GM18909 (cell line): ENCODE measurements at regions not wholly inside any gene's neighbourhood (a gene's known extent, or its start where the extent isn't known, plus 50 kb on each side); places are given as distances from the start of the nearest gene placed in this dataset.

ENCODE experiments used
- ATAC-seq: cut with Tn5 transposase; IDR thresholded peaks from one replicate; pipeline ENCODE4 v1.9.1; 2021; ENCODE audit warnings: mild to moderate bottlenecking; ENCODE audit not compliant: unreplicated experiment, poor library complexity

- ATAC-seq: no peak
These were observed 57.4 kb downstream of the IGLL1 start for GRCh38 chr22:23522623-23523251.

DNA sequence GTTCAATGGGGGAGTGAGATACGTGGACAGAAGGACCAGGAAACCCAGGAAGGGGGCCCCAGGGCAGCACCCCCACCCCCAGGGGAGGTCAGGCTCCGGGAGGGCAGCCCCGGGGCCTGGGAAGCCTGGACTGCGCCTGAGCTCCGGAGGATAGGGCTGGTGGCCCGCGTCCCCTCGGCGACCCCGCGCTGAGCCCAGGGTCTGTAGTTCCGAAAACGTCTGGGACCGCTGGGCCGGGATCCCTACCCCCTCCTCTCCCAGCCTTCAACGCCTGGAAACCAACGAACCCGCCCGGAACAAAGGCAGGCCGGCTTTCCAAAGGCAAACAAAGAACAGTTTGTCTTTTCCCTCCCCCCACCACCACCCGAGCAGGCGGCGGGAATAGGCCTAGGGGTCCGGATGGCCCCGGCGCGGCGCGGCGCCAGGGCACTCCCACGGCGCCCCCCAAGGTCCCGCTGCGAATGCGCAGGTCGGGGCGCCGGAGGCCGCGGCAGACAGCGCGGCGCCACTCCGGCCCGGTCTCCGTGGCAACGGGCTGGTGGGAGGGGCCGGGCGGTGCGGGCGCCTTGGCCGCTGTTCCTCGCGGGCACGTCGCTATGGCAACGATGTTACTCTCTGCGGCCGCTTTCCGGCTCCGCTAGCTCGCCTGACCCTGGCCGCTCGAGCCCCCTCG is 58.5 kb downstream of the IGLL1 start:
- peak; percentile 77 for ATAC-seq

DNA sequence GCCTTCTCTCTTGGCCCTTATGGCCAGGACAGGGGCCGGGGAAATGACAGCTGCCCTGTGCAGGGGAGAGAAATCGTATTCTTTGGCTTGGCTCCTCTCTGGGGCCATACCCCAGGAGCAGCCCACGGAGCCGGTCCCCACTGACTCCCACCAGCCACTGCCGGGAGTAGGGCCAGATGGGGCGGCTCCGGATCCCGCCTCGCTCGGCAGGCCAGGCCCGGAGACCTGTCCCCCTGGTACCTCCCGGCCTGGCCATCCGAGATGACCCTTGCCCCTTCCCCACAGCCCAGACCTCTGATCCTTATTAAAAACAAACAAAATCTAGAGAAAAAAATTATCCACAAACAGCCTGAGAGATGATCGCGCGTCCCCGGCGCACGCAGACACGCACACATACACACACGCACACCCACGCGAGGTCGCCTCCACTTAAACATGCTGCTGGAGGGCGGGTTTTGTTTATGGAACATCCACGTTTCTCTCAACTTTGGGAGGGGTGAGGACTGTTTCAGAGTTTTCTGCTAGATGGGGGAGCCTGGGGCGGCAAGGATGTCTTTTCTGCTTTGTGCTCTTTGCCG is 59.1 kb downstream of the IGLL1 start:
- no peak for ATAC-seq

DNA sequence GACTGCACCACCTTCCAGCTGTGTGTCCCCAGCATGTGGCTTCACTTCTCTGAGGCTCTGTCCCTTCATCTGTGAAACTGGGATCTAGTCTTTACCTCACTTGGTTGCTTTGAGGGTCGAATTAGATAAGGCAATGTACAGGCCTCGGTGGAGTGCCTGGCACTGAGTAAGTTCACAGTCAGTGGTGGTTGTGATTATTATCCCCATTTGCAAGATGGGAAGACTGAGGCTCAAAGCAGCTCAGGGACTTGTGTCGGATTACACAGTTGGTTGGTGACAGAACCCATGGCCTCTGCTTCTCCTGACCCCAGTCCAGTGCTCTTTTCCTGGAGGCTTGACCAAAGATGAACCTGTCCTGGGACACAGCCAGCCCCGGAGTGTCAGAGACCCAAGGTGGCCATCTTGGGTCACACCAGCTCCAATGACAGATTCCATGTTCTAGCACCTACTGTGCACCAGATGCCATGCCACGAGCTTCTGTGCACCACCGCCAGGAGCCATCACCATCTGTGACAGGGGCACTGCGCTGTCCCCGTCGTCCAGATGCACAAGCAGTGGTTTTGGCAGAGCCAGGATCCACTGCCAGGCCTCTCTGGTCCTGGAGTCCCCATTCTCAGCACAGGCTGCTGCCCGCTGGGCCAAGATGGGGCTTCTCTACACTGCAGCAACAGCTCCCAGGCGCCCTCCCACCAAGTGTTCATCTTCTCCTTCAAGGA is 60.5 kb downstream of the IGLL1 start:
- ATAC-seq: no peak

GRCh38 chr22:23518376-23519187 is 61.5 kb downstream of the IGLL1 start:
- no peak for ATAC-seq

DNA sequence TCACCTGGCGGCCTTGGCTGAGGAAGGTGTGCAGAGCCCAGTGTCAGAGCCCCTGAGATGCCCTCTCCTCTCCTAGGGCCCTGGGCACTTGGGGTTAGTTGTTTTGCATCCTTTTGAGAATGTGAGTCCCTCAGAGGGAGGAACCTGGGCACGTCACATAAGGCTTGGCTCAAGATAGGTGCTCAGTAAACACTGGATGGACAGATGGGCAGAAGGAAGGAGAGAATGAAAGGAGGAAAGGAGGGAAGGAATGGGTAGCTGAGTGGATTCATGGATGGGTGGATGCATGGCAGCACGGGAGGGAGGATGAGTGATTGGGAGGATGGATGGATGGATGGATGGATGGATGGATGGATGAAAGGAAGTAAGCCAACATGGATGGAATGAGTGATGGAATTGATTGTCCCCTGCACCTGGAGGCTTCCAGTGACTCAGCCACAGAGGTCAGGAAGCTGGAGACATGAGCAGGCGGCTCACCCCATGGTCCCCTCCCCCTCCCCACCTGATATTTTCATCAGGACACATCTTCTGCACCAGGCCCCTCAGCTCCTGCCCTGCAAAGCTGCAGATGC is 62.2 kb downstream of the IGLL1 start:
- ATAC-seq: no peak

DNA sequence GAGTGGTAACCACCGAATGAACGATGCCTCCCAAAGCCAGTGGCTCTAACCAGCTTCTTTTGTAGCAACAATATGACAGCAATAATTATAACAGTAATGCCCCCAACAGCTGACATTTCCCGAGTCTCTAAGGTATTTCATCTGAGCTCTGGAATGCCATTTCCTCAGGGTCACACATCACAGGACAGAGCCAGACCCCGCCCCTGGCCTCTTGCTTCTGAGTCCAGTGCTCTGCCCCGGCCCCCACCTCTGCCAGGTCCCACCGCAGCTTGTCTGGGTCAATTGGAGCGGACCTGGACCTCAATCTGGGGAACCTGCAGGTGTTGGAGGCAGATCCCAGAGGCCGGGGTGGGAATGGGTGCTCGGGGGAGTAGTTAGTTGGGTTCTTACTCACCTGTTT is 63.8 kb downstream of the IGLL1 start:
- no peak for ATAC-seq

DNA sequence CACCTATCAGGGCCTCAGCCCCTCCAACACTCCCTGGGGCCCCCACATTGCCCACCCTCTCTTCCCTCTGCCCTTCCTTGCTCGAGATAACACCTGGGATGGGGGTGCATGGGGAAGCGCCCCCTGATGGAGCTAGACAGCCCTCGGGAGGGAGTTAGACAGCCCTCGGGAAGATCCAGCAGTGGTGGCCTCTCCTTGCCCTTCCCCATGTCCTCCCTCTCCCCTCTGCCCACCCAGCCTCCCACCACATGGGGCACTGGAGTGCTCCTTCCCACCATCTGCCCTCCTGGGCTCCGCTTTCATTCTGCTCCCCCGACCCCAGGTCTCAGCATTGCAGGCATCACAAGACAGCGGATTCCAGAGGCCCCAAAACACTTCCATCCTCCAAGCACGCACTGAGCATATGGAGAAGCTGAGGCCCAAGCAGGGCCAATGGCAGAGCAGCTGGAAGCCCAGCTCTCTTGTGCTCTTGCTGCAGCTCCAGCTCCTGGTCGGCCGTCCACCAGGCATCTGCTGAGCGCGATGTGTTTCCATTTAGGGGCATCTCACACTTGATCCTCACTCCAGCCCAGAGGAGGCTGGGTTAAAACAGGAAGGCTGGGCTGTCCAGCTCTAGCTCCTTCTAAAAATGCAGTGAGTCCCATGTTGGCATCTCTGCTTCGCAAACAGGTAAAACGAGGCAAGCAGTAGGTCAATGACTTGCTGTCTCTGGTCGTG is 65.6 kb downstream of the IGLL1 start:
- ATAC-seq: no peak

DNA sequence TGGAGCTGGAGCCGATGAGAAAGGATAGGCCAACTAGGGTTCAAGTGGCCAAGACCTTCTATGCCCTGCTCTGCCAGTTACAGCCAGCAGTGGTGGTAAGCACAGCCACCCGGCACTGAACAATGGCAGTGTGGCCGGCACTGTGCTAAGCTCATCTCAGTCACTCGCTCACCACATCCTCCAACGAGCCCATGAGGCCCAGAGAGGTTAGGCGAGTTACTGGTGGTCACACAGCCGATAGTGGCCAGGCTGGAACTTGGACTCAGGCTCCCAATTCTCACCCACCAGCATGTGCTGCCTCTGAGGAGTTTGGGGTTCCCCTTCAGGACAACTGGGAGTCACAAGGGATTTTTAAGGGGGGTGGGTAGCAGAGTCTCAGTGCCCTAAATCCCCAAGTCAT is 66.4 kb downstream of the IGLL1 start:
- ATAC-seq: no peak

DNA sequence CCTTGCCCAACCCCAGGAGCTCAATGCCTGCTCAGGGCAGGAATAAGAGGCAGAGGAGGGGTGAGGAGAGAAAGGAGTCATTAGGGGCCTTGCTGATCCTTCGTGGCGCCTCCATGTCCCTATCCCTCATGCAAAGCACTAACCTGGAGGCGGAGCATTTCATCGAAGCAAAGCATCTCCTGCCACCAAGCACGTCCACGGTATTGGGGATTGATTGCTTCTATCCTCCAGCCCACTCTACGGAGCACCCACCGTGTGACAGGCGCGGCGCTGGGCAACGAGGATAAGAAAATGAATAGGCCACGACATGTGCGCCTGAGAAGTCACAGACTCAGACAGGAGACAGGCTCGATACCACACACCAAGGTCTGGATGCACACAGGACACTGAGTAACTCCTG is 67.0 kb downstream of the IGLL1 start:
- ATAC-seq: no peak

- no peak for ATAC-seq
These were observed 67.4 kb downstream of the IGLL1 start for GRCh38 chr22:23512721-23513120.

GRCh38 chr22:23512348-23512705 is 67.8 kb downstream of the IGLL1 start:
- ATAC-seq: no peak

GRCh38 chr22:23511627-23512347 is 68.3 kb downstream of the IGLL1 start:
- ATAC-seq: no peak

DNA sequence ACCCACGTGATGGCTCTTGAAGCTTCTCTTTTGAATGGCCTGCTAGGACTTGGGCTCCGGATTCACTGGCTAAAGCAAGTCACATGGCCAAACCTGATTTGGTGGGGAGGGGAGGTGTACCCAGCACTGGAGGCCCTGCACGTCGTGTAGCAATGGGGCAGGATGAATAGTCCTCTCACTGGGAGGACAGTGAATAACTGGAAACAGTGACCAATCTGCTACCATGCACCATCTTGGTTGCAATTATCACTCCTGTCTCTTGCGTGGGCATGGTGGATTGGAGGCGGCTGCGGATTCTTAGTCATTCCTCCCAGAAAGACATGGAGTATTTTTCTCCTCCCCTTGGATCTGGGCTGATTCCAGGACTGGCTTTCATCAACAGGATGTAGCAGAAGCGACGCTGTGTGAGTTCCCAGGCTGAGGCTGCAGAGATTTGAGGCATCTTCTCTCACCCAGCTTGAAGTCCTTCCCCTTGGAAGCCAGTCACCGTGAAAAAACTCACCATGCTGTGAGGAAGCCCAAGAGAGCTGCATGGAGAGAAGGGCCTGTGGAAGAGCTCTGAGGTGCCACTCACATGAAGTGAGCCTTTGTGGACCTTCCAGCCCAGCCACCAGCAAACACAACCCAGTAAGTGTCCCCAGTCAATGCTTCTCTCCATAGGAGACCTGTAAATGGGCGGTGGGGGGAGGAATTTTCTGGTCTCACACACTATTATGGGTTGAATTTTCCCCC is 70.4 kb downstream of the IGLL1 start:
- ATAC-seq: no peak

GRCh38 chr22:23504516-23504915 is 75.6 kb downstream of the IGLL1 start:
- no peak for ATAC-seq

GRCh38 chr22:23503736-23504440 is 76.2 kb downstream of the IGLL1 start:
- no peak for ATAC-seq

GRCh38 chr22:23503142-23503541 is 76.9 kb downstream of the IGLL1 start:
- ATAC-seq: no peak

DNA sequence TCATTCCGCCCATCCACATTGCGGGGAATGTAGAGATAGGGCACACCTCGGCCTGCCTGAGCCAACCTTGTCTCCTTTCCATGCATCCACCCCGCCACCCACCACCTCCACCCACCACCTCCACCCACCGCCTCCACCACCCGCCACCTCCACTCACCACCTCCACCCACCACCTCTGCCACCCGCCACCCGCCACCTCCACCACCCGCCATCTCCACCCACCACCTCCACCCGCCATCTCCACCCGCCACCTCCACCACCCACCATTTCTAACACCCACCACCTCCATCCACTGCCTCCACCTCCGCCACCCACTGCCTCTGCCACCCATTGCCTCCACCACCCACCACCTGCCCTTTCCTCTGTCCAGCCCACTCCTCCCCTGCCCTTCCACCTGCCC is 78.4 kb downstream of the IGLL1 start:
- no peak for ATAC-seq
